AG04450 (cell line): ENCODE measurements at regions not wholly inside any gene's neighbourhood (a gene's known extent, or its start where the extent isn't known, plus 50 kb on each side); places are given as distances from the start of the nearest gene placed in this dataset.

Experiments used
- CTCF ChIA-PET: fragments of 300-600, 350-600 bp; formaldehyde crosslinking; extraction: SDS; loops from one replicate; lab custom pipeline; 2022; ENCODE audit warnings: antibody characterized with exemption, inconsistent platforms; lab: Charles Lee
- POLR2A ChIA-PET: fragments of 350-600 bp; formaldehyde crosslinking; extraction: SDS; loops from one replicate; lab custom pipeline; 2021; ENCODE audit warnings: antibody characterized with exemption, inconsistent platforms; lab: Yijun Ruan, JAX
- DNase-seq: peaks from one replicate; pipeline ENCODE4 v3.0.0-alpha.2; 2011; ENCODE audit warnings: low read depth, low spot score
- H3K27ac ChIP-seq: one replicate; pipeline ENCODE4 v1.5.1; 2012; ENCODE audit warnings: low read depth, low read length, control low read depth
- H3K27me3 ChIP-seq: one replicate; pipeline ENCODE4 v1.6.0; 2012; ENCODE audit warnings: low read length; ENCODE audit not compliant: control insufficient read depth, insufficient read depth
- H3K4me3 ChIP-seq: 2 replicates; pipeline ENCODE4 v1.5.1; 2011; ENCODE audit warnings: mild to moderate bottlenecking, low read depth, low read length, control low read depth
- H3K9me3 ChIP-seq: 2 replicates; pipeline ENCODE4 v1.5.1; 2012; ENCODE audit warnings: low read length; ENCODE audit not compliant: control insufficient read depth, insufficient read depth
- CTCF ChIP-seq: IDR thresholded peaks from 2 replicates; pipeline ENCODE4 v1.5.1; 2011; ENCODE audit warnings: low read depth, low read length, control low read depth, inconsistent platforms

- Histone ChIP-seq H3K4me3 (no peak overlapping the region), H3K9me3 (no peaks in the 10 kb centered on the region; the same call in 1 of the 2 replicates), H3K27ac (no peak overlapping the region), H3K27me3 (no peaks in the 10 kb centered on the region)
- POLR2A ChIA-PET: no interaction called here
- TF ChIP-seq CTCF: no peak
- no peak for DNase-seq
- CTCF ChIA-PET: no interaction called here
Measured at GRCh38 chr5:63341442-63341841, 620.8 kb downstream of the HTR1A start.

GRCh38 chr5:63323926-63324325 is 638.3 kb downstream of the HTR1A start:
- ChIA-PET POLR2A (no interaction called here), CTCF (no interaction called here)
- H3K27ac ChIP-seq: no peak overlapping the region
- no peak for DNase-seq
- H3K9me3 ChIP-seq: no peaks in the 10 kb centered on the region
- no peak overlapping the region for H3K4me3 ChIP-seq
- H3K27me3 ChIP-seq: no peaks in the 10 kb centered on the region
- no peak for TF ChIP-seq CTCF

GRCh38 chr5:63314551-63314950 is 647.7 kb downstream of the HTR1A start:
- Histone ChIP-seq H3K27me3 (no peaks in the 10 kb centered on the region), H3K27ac (no peak overlapping the region), H3K4me3 (no peak overlapping the region), H3K9me3 (no peaks in the 10 kb centered on the region)
- ChIA-PET CTCF (no interaction called here), POLR2A (no interaction called here)
- TF ChIP-seq CTCF: no peak
- no peak for DNase-seq

GRCh38 chr5:63310644-63311043 is 651.6 kb downstream of the HTR1A start:
- no peak overlapping the region for H3K4me3 ChIP-seq
- ChIA-PET POLR2A (no interaction called here), CTCF (no interaction called here)
- H3K9me3 ChIP-seq: no peaks in the 10 kb centered on the region
- H3K27me3 ChIP-seq: no peaks in the 10 kb centered on the region
- DNase-seq: no peak
- no peak for TF ChIP-seq CTCF
- H3K27ac ChIP-seq: no peak overlapping the region

- Histone ChIP-seq H3K4me3 (no peak overlapping the region), H3K27ac (no peak overlapping the region), H3K9me3 (no peaks in the 10 kb centered on the region), H3K27me3 (no peaks in the 10 kb centered on the region)
- DNase-seq: no peak
- CTCF ChIA-PET: interaction anchor here (0.9 kb wide), 1 partner anchor 10 kb away, joined by 4 read pairs; no protein-coding TSS in a partner anchor
- TF ChIP-seq CTCF: no peak
- POLR2A ChIA-PET: no interaction called here
Measured at GRCh38 chr5:63306909-63307308, 655.3 kb downstream of the HTR1A start.
